PFSK-1 (cell line): ENCODE measurements at regions not wholly inside any gene's neighbourhood (a gene's known extent, or its start where the extent isn't known, plus 50 kb on each side); places are given as distances from the start of the nearest gene placed in this dataset.

ENCODE experiments used
- FOXP2 ChIP-seq: optimal IDR thresholded peaks from 2 replicates; pipeline ENCODE3; 2011; ENCODE audit warnings: borderline replicate concordance, control low read depth, inconsistent platforms; ENCODE audit not compliant: insufficient read depth; ENCODE audit errors: extremely low read length, extremely low read depth
- POLR2AphosphoS5 ChIP-seq: IDR thresholded peaks from 2 replicates; pipeline ENCODE4 v1.6.1; 2012; ENCODE audit warnings: low read depth, mild to moderate bottlenecking, control low read depth, low read length, moderate library complexity
- SIN3A ChIP-seq: IDR thresholded peaks from 2 replicates; pipeline ENCODE4 v1.6.1; 2012; ENCODE audit warnings: mild to moderate bottlenecking, low read length, moderate library complexity, borderline replicate concordance; ENCODE audit not compliant: insufficient read depth
- TAF1 ChIP-seq: IDR thresholded peaks from 2 replicates; pipeline ENCODE4 v1.6.1; 2012; ENCODE audit warnings: low read length, control low read depth, borderline replicate concordance; ENCODE audit not compliant: insufficient read depth
- TF ChIP-seq, protein P1 (sequence below), 2 experiments: IDR thresholded peaks; 2 replicates each; pipeline versions ENCODE4 v1.6.1 to v1.8.0; 2011 to 2012; ENCODE audit warnings: low read depth in 2 of 2, low read length in 2 of 2, control low read depth in 1 of 2, inconsistent platforms in 1 of 2, mild to moderate bottlenecking in 1 of 2, moderate library complexity in 1 of 2; ENCODE audit not compliant: insufficient read depth in 1 of 2

DNA sequence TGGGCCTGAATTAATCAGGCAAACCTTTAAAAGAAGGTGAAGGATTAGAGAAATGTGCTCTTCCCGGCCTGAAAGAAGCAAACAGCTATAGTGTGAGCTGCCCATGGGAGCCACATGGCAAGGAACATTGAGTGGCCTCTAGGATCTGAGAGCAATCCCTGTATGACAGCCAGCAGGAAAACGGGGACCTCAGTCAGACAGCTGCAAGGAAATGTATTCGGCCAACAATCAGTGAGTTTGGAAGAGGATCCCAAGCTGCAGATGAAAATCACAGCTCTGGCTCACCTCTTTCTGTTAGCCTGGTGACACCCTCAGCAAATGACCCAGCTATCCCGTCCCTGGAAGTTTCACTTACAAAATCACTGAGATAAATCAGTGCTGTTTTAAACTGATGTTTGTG is 309.2 kb downstream of the SH3GL2 start:
- TF ChIP-seq FOXP2, result no peak
- TF ChIP-seq SIN3A, result no peak
- TF ChIP-seq TAF1, result no peak
- TF ChIP-seq, protein P1, sequence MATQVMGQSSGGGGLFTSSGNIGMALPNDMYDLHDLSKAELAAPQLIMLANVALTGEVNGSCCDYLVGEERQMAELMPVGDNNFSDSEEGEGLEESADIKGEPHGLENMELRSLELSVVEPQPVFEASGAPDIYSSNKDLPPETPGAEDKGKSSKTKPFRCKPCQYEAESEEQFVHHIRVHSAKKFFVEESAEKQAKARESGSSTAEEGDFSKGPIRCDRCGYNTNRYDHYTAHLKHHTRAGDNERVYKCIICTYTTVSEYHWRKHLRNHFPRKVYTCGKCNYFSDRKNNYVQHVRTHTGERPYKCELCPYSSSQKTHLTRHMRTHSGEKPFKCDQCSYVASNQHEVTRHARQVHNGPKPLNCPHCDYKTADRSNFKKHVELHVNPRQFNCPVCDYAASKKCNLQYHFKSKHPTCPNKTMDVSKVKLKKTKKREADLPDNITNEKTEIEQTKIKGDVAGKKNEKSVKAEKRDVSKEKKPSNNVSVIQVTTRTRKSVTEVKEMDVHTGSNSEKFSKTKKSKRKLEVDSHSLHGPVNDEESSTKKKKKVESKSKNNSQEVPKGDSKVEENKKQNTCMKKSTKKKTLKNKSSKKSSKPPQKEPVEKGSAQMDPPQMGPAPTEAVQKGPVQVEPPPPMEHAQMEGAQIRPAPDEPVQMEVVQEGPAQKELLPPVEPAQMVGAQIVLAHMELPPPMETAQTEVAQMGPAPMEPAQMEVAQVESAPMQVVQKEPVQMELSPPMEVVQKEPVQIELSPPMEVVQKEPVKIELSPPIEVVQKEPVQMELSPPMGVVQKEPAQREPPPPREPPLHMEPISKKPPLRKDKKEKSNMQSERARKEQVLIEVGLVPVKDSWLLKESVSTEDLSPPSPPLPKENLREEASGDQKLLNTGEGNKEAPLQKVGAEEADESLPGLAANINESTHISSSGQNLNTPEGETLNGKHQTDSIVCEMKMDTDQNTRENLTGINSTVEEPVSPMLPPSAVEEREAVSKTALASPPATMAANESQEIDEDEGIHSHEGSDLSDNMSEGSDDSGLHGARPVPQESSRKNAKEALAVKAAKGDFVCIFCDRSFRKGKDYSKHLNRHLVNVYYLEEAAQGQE (IDR thresholded peaks at IDR 0.05; ENCODE audit: insufficient read depth in 1 of 2, low read depth in 2 of 2, low read length in 2 of 2), result no peak
- TF ChIP-seq POLR2AphosphoS5, result no peak

DNA sequence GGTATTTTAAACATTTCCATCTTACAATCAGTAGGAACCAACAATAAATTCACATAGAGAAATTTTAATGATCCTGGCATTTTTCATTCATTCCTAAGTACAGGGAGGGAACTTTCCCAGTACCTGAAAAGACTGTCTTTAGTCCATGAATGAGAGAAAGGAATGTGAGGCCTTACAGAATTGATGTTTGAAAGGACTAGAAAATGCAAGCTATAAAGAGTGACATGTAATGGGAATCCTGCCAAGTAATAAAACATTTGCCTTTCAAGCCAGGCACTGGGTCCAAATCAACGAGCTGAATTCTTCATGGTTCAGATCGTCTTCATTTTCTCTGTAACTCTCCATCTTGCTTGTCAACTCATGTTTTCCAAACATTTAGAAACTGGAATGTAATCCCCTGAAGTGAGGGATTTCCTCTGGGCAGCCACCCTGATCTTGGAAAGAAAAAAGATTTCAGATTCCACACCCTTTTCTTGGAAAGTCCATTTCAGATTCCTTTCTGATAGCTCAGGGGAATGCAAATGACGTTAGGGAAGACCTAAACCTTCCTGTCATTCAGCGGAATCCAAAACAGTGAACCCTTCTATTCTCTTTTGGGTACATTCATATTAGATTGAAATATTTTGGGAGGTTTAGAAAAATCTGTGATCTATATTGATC is 315.8 kb downstream of the SH3GL2 start:
- TF ChIP-seq FOXP2, result no peak
- TF ChIP-seq, protein P1 (IDR thresholded peaks at IDR 0.05; ENCODE audit: insufficient read depth in 1 of 2, low read depth in 2 of 2, low read length in 2 of 2), result no peak
- TF ChIP-seq SIN3A, result no peak
- no peak for TF ChIP-seq TAF1
- TF ChIP-seq POLR2AphosphoS5, result no peak

DNA sequence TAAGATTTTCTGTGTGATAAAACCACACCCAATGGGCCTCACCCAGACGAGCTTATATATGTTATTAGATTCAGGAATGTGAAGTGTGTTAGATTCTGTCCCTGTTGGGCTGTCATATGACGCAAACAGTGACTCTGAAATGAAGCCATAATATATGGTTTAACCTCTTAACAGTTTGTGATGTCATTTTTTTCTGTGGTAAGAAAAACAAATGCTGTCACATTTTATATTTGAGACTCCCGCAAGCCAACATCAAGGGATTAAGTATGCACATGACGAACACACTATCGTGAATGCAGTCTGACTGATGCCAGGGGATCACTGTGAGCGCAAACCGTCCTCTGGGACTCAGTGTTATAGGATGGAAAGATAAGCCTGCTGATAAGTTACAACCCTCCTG is 321.7 kb downstream of the SH3GL2 start:
- TF ChIP-seq, protein P1 (IDR thresholded peaks at IDR 0.05; ENCODE audit: insufficient read depth in 1 of 2, low read depth in 2 of 2, low read length in 2 of 2), result no peak
- no peak for TF ChIP-seq POLR2AphosphoS5
- no peak for TF ChIP-seq TAF1
- no peak for TF ChIP-seq SIN3A
- TF ChIP-seq FOXP2, result no peak

DNA sequence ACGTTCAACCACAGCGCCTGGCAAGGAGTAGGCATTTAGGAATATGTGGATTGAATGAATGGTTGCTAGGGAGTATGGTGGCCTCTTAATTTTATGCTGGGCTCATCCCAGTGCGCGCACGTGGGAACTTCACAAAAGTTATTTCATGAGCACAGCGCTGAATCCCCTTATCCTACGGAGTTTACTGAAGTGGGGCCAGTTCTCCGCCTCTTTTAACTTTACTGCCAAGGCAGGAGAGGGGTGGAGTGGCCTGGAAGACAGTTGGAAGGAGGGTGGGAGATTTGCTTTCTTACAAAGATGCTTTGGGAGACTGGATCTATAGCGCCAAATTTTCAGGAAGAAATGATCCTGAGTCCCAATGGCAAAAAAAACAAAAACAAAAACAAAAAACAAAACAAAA is 326.5 kb downstream of the SH3GL2 start:
- TF ChIP-seq SIN3A (no peak), TAF1 (no peak), POLR2AphosphoS5 (no peak), FOXP2 (no peak)
- TF ChIP-seq, protein P1 (IDR thresholded peaks at IDR 0.05; ENCODE audit: insufficient read depth in 1 of 2, low read depth in 2 of 2, low read length in 2 of 2), result no peak
